ENCODE measurements at regions not wholly inside any gene's neighbourhood (a gene's known extent, or its start where the extent isn't known, plus 50 kb on each side); places are given as distances from the start of the nearest gene placed in this dataset.
"Not testable (repeated sequence)": the region's sequence is repeated elsewhere in the genome, so short reads cannot be mapped to it uniquely, and the experiment has no call there.

- not testable (repeated sequence) for H3K27ac ChIP-seq (ENCODE audit: insufficient read length, low read depth, low read length); H3K23ac ChIP-seq (ENCODE audit: insufficient read length, low read depth, low read length); H2BK5ac ChIP-seq (ENCODE audit: insufficient read length, low read length); H3K4me1 Mint-ChIP-seq; H2AFZ ChIP-seq (ENCODE audit: low read length); H3T11ph ChIP-seq (ENCODE audit: low read length); H4K91ac ChIP-seq (ENCODE audit: insufficient read length, low read depth, low read length); H3K4ac ChIP-seq (ENCODE audit: low read depth, low read length); H2BK120ac ChIP-seq (ENCODE audit: low read depth, low read length, poor library complexity, severe bottlenecking); H3K4me3 Mint-ChIP-seq; H3K79me1 ChIP-seq (ENCODE audit: insufficient read depth, low read depth, low read length, poor library complexity, severe bottlenecking); H3K79me2 ChIP-seq (ENCODE audit: insufficient read depth, low read length); H3K9ac ChIP-seq (ENCODE audit: extremely low read depth, insufficient read length, low read length); H3K9me3 ChIP-seq (ENCODE audit: control insufficient read depth, low read depth, low read length); H2BK15ac ChIP-seq (ENCODE audit: low read depth, low read length); H3K18ac ChIP-seq (ENCODE audit: insufficient read length, low read depth, low read length); H3K27me3 Mint-ChIP-seq (ENCODE audit: low read depth); H4K20me1 ChIP-seq (ENCODE audit: control insufficient read depth, insufficient read depth, insufficient read length); H3K14ac ChIP-seq (ENCODE audit: insufficient read depth, low read length); H2AK5ac ChIP-seq (ENCODE audit: insufficient read length, low read length); H3K23me2 ChIP-seq (ENCODE audit: insufficient read length, low read depth, low read length, poor library complexity, severe bottlenecking); H3K27me3 ChIP-seq (ENCODE audit: insufficient read depth, low read length); H3K4me2 ChIP-seq (ENCODE audit: insufficient read depth, insufficient read length, low read length); H3K56ac ChIP-seq (ENCODE audit: insufficient read length, low read depth, low read length); H2BK12ac ChIP-seq (ENCODE audit: insufficient read length, low read depth, low read length); H3K27ac Mint-ChIP-seq; H4K8ac ChIP-seq (replicated peaks; ENCODE audit: insufficient read length, low read depth, low read length); H2BK20ac ChIP-seq (ENCODE audit: low read depth, low read length, poor library complexity, severe bottlenecking); H3K4me1 ChIP-seq (ENCODE audit: insufficient read depth, low read length); H4K5ac ChIP-seq (ENCODE audit: insufficient read length, low read depth, low read length)
- Mint-ChIP-seq H3K9me3 (peaks cover 52 to 58% of the 10 kb centered on the region in 2 experiments), H3K36me3 (ENCODE audit: insufficient read depth in 1 of 3, low read depth in 3 of 3) (peaks cover 35 to 70% (median 59%) of the 10 kb centered on the region in 3 experiments)
- peak; percentile 69 for TF ChIP-seq CTCF (conservative IDR thresholded peaks at IDR 0.05)
- no CpG with 5 or more reads among the region's 15 CpGs for WGBS (ENCODE audit: extremely low coverage, insufficient read length, low lambda C conversion rate)
- peak; percentile 50 for DNase-seq
These were observed 1410.7 kb downstream of the UQCRFS1 start for GRCh38 chr19:27802293-27802692.
